HG03108 (cell line): ENCODE measurements at regions not wholly inside any gene's neighbourhood (a gene's known extent, or its start where the extent isn't known, plus 50 kb on each side); places are given as distances from the start of the nearest gene placed in this dataset.
"Not testable (repeated sequence)": the region's sequence is repeated elsewhere in the genome, so short reads cannot be mapped to it uniquely, and the experiment has no call there.

ENCODE experiments used
- ATAC-seq: cut with Tn5 transposase; IDR thresholded peaks from one replicate; pipeline ENCODE4 v1.9.1; 2021; ENCODE audit warnings: moderate library complexity; ENCODE audit not compliant: unreplicated experiment

DNA sequence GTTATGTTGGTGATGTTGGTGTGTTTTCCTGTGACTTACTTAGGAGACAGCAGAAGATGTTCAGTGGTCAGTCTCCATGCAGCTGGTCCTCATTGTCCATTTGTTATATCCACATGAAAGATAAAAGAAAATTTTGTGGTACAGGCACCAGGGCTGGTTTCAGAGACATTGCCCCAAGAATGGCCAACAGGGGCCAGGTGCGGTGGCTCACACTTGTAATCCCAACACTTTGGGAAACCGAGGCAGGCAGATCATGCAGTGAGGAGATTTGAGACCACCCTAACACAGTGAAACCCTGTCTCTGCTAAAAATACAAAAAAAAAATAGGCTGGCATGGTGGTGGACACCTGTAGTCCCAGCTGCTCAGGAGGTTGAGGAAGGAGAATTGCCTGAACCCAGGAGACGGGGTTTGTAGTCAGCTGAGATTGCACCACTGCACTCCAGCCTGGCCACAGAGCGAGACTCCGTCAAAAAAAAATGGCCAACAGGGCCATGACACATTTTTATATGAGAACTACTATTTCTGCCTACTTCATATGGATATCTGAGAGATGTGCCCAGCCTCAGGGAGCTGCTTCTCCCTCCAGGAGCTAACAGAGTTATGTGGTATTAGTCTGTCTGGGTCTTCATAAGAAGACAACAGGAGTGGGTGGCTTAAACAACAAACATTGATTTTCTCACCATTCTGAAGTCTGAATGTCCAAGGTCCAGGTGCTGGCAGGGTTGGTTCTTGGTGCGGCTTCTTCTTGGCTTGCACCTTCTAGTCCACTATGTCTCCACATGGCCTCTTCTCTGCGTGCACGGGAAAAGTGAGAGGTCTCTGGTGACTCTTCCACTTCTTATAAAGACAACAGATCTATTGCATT is 821.7 kb downstream of the TMEM121 start:
- ATAC-seq, result no peak

DNA sequence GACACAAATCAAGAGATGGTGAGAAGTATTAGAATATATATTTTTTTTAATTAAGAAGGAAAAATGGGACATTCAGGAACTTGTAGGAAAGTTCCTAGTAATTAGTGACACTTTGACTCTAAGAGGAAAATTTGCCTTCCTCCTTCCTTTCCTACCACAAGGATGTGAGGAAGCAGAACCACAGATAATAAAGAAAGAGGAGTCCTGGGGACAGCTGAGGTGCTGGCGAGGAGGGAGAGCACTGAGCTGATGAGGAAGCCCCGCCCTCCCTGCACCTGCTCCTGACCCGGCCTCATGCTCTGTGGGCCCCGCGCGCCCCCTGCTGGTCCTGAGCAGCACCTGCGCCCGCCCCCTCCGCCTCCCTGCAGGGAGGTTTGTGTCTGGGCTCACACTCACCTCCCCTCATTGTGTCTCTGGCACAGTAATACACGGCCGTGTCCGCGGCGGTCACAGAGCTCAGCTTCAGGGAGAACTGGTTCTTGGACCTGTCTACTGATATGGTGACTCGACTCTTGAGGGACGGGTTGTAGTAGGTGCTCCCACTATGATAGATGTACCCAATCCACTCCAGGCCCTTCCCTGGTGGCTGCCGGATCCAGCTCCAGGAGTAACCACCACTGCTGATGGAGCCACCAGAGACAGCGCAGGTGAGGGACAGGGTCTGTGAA is 822.6 kb downstream of the TMEM121 start:
- ATAC-seq, result not testable (repeated sequence)

DNA sequence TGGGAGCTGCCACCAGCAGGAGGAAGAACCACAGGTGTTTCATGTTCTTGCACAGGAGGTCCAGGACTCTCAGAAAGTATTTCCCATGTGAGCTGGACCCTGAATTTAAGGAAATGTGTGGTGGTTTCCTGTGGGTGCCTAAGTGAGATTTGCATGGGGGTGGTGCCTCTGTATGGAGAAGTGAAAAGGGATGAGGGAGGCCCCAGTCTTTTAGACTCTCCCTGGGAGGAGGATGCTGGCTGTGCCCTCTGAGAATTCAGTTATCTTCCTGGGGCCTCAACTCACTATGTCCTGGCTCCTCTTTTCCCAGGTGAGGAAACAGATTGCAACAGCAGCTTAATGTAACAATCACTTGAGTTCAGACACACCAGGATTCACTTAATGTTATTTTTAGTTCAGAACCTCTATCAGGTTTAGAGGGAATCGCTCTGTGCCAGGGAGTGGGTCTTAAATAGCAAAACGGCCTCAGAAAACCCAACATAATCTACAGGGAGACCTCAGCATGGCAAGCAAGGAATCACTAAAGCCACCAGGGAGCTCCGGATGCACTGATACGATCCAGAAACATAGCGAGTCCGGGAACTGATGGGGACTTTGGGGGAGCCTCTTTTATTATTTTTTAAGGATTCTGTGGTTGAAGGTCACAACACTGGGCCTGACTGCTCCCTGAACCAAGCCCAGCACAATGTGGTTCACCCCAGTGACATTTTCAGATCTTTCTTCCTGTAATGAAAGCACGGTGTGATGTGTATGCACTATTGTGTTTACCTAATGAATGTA is 823.5 kb downstream of the TMEM121 start:
- not testable (repeated sequence) for ATAC-seq

DNA sequence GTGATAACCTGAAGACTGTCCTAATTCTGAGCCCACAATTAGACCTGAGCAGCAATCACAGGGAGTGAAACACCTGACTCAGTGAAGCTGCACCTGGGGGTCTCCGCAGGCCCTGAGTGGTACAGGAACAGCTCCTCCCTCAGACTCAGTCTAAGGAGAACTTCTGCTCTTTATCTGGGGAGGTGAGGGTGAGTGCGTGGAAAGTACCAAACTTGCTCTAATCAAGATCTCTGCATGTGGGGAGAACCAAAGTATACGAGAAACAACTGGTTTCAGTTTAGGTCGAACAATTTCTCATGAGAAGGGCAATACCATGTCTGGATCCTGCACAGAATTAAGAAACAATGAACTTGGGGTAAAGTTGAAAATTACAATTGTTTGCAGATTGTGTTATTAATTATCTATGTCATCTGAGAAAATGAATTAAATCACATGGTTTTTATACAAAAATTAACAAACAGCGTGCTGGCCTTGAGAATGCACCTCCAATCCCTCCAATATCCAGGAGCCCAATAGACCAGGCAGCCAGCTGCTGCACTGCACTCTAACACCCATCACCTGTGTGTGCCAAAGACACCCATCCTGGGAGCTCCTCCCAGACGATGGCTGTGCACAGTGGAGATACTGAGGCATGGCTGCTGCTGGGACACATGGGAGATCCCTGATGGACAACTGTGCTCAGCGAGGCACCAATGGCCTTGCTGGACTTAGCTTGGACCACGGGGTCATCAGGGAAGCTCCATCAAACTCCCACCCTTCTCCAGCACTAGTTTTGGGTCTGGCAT is 828.8 kb downstream of the TMEM121 start:
- ATAC-seq, result not testable (repeated sequence)

DNA sequence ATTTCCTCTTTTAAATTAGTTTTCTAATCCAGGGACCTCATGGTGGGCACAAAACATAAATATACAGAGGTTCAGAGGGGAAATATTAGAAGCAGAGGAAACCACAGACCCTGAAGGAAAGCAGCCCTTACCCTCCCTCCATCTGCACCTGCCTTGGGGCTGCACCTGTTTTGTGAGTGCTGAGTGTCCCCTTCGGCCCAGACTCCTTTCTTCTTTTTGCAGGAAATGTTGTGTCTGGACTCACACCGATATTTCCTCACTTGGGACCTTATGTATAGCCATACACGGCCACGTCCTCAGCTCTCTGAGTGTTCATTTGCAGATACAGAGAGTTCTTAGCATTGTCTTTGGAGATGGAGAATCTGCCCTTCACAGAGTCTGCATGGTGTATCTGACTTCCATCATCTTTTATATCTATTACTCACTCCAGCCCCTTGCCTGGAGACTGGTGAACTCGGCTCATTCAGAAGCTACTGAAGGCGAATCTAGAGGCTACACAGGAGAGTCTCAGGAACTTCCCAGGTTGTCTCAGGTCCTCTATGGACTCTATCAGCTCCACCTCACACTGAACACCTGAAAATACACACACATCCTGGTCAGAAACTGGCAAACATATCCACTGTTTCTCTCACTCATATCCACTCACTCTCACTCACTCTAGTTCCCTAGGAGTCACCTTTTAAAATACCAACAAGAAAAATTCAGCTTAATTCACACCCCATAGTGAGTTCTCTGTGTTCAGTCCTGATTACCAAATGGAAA is 829.7 kb downstream of the TMEM121 start:
- ATAC-seq, result not testable (repeated sequence)

DNA sequence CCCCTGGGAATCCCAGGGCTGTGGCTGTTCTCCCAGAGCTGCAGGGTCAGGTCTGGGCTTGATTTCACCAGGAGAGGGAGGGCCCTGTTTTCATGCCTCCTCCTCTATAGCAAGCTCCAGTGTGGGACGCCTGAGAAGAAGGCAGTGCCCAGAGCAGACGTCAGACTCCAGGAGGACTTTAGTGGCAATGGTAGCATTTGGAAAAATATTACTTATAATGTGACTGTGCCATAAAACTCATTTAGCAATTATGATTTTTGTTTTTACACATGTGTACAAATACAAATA is 830.2 kb downstream of the TMEM121 start:
- not testable (repeated sequence) for ATAC-seq

DNA sequence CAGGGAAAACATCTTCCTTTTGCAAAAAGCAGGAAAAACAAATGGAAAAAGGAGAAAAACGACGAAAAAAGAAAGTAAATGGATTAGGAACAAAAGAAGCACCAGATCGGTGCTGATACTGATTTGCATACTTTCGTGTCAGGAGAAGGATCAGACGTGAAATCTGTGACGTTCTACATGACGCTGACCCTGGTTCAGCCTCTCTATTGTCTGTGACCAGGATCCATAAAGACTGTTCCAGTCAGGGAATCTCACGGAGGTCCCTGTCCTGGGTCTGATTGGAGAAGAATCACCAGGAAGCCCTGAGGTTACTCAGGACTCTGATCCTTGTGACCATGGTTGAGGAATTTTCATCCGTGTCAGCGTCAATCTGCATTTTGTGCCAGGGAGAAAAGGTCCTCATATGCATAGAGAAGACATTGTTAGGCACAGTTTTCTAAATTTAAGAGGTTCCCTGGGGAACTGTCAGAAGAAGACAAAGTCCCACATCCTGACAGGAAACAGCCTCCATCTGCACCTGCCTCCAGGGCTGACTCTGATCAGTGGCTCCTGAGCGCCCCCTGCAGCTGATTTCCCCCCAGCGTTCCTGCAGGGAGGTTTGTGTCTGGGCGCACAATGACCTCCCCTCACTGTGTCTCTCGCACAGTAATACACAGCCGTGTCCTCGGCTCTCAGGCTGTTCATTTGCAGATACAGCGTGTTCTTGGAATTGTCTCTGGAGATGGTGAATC is 832.9 kb downstream of the TMEM121 start:
- not testable (repeated sequence) for ATAC-seq

DNA sequence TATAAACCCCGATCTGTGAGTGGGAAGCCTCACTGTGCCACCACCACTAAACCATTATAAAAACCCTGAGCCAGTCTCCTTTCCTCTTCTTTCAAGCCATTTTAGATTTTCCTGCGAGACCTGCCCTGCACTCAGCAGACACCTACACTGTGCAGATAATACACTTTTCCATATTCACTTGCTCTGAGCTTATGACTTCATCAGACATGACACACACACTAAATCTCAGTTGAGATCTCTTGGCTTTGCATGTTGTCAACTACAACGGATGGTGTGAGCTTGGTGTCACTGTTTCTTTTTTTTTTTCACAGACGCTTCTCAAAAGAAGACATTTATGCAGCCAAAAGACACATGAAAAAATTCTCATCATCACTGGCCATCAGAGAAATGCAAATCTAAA is 839.0 kb downstream of the TMEM121 start:
- ATAC-seq, result not testable (repeated sequence)

DNA sequence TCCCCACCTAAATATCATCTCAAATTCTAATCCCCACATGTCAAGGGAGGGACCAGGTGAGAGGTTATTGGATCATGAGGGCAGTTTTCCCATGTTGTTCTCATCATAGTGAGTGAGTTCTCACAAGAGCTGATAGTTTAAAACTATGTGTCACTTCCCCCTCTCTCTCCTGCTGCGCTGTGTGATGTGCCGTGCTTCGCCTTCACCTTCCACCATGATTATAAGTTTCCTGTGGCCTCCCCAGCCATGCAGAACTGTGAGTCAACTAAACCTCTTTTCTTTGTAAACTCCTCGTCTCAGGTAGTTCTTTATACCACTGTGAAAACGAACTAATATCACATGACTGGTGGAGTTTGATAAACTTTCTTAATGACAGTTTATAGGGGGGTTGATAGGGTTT is 839.5 kb downstream of the TMEM121 start:
- not testable (repeated sequence) for ATAC-seq

DNA sequence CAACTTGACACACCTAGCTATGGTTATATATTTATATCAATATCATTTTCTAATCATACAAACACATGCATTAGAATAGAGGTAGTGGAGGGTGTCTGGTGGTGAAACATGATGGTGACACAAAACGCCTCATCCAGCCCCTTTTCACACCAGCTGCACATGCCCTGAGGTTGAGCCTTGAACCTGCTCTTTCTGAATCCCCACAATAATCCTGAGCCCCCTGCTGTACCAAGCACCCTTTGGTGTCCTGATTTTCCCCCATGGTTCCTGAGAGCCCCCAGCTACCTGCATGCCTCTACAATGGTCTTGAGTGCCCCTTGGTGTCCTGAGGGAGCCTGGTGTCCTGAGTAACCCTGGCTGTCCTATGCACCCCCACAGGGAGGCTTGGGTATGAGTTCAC is 840.6 kb downstream of the TMEM121 start:
- ATAC-seq, result not testable (repeated sequence)

DNA sequence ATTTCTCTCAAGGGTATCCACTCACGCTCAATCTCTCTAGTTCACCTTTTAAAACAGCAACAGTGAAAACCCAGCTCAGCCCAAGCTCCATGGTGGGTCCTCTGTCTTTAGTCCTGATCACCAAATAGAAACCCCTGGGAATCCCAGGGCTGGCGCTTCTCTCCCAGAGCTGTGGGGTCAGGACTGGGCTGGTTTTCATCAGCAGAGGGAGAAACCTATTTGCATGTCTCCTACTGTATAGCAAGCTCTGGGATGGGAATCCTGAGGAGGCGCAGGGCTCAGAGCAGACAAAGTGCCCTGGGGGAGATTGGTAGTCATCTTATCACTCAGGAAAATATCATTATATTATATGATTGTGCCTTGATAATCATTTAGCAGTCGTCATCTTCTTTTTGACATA is 843.1 kb downstream of the TMEM121 start:
- not testable (repeated sequence) for ATAC-seq

DNA sequence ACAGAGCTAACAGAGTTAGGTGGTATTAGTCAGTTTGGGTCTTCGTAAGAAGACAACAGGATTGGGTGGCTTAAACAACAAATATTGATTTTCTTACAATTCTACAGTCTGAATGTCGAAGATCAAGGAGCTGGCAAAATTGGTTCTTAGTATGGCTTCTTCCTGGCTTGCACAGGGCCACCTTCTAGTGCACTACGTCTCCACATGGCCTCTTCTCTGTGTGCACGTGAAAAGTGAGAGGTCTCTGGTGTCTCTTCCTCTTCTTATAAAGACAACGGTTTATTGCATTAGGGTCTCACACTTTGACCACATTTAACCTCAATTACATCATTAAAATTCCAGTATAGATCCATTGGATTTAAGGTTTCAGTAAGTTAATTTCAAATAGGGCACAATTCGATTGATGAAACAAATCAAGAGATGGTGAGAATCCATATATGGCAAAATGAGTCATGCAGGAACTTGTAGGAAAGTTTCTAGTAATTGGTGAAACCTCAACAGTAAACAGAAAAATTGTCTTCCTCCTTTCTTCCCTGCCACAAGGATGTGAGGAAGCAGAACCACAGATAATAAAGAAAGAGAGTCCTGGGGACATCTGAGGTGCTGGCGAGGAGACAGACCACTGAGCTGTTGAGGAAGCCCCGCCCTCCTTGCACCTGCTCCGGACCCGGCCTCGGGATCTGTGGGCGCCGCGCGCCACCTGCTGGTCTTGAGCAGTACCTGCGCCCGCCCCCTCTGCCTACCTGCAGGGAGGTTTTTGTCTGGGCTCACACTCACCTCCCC is 846.7 kb downstream of the TMEM121 start:
- ATAC-seq, result peak; percentile 71

DNA sequence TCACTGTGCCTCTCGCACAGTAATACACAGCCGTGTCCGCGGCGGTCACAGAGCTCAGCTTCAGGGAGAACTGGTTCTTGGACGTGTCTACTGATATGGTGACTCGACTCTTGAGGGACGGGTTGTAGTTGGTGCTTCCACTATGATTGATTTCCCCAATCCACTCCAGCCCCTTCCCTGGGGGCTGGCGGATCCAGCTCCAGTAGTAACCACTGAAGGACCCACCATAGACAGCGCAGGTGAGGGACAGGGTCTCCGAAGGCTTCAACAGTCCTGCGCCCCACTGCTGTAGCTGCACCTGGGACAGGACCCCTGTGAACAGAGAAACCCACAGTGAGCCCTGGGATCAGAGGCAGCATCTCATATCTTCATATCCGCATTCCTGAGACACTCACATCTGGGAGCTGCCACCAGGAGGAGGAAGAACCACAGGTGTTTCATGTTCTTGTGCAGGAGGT is 847.3 kb downstream of the TMEM121 start:
- not testable (repeated sequence) for ATAC-seq

DNA sequence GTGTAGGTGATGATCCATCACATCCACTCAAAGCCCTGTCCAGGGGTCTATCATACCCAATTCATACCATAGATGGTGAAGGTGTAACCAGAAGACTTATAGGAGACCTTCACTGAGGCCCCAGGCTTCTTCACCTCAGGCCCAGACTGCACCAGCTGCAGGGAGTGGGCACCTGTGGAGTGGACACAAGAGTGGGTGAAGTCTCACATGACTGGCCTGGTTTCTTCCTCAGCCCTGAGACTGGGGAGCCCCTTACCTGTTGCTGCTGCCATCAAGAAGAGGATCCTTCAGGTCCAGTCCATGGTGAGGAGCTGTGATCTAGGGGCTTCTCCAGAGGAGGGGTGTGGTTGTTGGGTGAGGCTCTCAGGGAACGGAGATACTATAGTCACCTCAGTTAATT is 851.0 kb downstream of the TMEM121 start:
- ATAC-seq, result no peak

DNA sequence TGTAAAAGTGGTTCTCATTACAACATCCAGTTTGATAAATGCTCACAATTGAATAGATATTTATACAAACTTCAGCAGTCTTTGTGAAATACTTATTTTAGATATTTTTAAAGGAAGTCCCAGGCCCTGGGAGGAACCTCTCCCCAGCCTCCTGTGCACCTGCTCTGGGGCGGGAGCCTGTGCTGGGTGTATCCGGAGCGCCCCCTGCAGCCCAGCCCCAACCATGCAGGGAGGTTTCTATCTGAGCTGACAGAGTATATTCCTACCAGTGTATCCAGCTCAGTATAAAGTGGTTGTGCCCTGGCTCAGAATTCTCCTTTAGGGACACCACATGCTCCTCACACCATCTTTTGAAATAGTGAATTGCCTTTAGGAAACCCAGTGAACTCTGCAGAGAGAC is 851.8 kb downstream of the TMEM121 start:
- no peak for ATAC-seq

DNA sequence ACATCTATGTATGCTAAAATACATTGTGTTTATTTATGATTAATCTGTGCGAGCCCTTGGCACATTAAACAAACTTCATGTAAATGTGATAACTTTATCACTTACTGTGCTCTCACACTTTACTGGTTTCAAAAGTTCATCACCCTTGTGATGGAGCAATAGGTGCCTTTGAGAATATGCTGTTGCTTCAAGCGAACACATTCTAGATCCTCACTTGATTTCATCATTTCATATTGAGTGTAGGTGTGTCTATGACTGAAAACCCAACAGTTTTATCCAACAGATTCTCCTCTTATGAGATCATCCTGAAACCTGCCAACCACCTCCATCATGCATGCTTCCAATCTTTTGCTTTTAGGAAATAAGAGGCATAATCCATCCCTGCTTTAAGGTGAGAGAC is 854.4 kb downstream of the TMEM121 start:
- ATAC-seq, result no peak

DNA sequence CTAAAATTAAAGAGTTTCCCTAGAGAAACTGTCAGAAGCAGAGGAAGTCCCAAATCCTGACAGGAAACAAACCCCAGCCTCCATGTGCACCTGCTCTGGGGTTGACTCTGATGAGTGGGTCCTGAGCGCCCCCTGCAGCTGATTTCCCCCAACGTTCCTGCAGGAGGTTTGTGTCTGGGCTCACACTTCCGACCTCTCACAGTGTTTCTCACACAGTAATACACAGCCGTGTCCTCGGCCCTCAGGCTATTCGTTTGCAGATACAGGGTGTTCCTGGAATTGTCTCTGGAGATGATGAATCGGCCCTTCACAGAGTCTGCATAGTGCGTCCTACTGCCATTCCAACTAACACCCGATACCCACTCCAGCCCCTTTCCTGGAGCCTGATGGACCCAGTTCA is 862.8 kb downstream of the TMEM121 start:
- ATAC-seq, result not testable (repeated sequence)

DNA sequence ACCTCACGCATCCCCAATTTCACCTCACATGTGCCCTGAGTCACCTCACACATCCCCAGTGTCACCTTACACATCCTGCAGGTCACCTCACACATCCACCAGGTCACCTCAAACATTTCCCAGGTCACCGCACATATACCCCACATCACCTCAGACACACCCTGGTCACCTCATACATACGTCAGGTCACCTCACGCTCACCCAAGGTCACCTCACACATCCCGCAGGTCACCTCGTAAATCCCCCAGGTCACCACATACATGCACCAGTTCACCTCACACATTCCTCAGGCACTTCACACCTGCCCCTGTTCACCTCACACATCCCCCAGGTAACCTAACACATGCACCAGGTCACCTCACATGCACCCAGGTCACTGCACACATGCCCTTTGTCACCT is 864.0 kb downstream of the TMEM121 start:
- ATAC-seq, result no peak

DNA sequence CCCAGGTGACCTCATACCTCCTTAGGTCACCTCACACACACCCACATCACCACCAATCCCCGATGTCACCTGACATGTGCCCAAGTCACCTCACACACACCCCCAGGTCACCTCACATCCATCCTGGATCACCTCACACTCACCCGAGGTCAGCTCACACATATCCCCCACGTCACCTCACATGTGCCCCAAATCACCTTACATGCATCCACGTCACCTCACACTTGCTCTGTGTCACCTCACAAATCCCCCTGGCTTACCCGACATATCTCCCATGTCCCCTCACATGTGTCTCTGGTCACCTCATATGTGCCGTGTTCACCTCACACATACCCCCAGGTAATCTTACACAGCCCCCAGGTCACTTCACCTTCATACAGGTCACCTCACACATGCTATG is 864.6 kb downstream of the TMEM121 start:
- no peak for ATAC-seq
